NCI-H526 (cell line): ENCODE measurements at regions not wholly inside any gene's neighbourhood (a gene's known extent, or its start where the extent isn't known, plus 50 kb on each side); places are given as distances from the start of the nearest gene placed in this dataset.

Experiments used
- DNase-seq, 2 experiments: peaks; one replicate each; lab custom pipeline; 2025; lab: John Stamatoyannopoulos, UW

GRCh38 chr20:19807946-19808330 lies 49.9 kb downstream of the RIN2 start:
- no peak for DNase-seq

- DNase-seq: no peak
These were observed 50.4 kb downstream of the RIN2 start for GRCh38 chr20:19808498-19808897.

- no peak for DNase-seq
These were observed 51.4 kb downstream of the RIN2 start for GRCh38 chr20:19809505-19809904.

GRCh38 chr20:19811231-19811630 lies 53.2 kb downstream of the RIN2 start:
- no peak for DNase-seq

GRCh38 chr20:19812056-19812455 lies 54.0 kb downstream of the RIN2 start:
- no peak for DNase-seq

GRCh38 chr20:19812696-19813095 lies 54.6 kb downstream of the RIN2 start:
- no peak for DNase-seq

GRCh38 chr20:19813846-19814640 lies 56.0 kb downstream of the RIN2 start:
- no peak for DNase-seq

GRCh38 chr20:19815553-19815991 lies 57.5 kb downstream of the RIN2 start:
- DNase-seq: no peak

GRCh38 chr20:19816386-19816785 lies 58.3 kb downstream of the RIN2 start:
- DNase-seq: no peak

- no peak for DNase-seq
These were observed 59.0 kb downstream of the RIN2 start for GRCh38 chr20:19817017-19817416.

GRCh38 chr20:19819149-19819548 lies 61.1 kb downstream of the RIN2 start:
- no peak for DNase-seq

GRCh38 chr20:19820555-19821211 lies 62.6 kb downstream of the RIN2 start:
- peak; percentile 89 to 94 for DNase-seq

GRCh38 chr20:19821606-19822005 lies 63.5 kb downstream of the RIN2 start:
- DNase-seq: no peak

- no peak for DNase-seq
These were observed 65.2 kb downstream of the RIN2 start for GRCh38 chr20:19823216-19823615.

GRCh38 chr20:19823971-19824370 lies 65.9 kb downstream of the RIN2 start:
- peak; percentile 97 to 98 for DNase-seq

- no peak for DNase-seq
These were observed 66.8 kb downstream of the RIN2 start for GRCh38 chr20:19824861-19825260.

GRCh38 chr20:19826179-19826914 lies 68.3 kb downstream of the RIN2 start:
- no peak for DNase-seq

- peak; percentile 8 to 42 for DNase-seq
These were observed 69.8 kb downstream of the RIN2 start for GRCh38 chr20:19827818-19828217.

- DNase-seq: no peak
These were observed 70.2 kb downstream of the RIN2 start for GRCh38 chr20:19828232-19828631.

- no peak for DNase-seq
These were observed 72.2 kb downstream of the RIN2 start for GRCh38 chr20:19830211-19830785.

GRCh38 chr20:19832875-19833274 lies 74.8 kb downstream of the RIN2 start:
- no peak for DNase-seq

GRCh38 chr20:19833395-19833794 lies 75.3 kb downstream of the RIN2 start:
- no peak for DNase-seq
